ENCODE measurements at regions not wholly inside any gene's neighbourhood (a gene's known extent, or its start where the extent isn't known, plus 50 kb on each side); places are given as distances from the start of the nearest gene placed in this dataset.

DNA sequence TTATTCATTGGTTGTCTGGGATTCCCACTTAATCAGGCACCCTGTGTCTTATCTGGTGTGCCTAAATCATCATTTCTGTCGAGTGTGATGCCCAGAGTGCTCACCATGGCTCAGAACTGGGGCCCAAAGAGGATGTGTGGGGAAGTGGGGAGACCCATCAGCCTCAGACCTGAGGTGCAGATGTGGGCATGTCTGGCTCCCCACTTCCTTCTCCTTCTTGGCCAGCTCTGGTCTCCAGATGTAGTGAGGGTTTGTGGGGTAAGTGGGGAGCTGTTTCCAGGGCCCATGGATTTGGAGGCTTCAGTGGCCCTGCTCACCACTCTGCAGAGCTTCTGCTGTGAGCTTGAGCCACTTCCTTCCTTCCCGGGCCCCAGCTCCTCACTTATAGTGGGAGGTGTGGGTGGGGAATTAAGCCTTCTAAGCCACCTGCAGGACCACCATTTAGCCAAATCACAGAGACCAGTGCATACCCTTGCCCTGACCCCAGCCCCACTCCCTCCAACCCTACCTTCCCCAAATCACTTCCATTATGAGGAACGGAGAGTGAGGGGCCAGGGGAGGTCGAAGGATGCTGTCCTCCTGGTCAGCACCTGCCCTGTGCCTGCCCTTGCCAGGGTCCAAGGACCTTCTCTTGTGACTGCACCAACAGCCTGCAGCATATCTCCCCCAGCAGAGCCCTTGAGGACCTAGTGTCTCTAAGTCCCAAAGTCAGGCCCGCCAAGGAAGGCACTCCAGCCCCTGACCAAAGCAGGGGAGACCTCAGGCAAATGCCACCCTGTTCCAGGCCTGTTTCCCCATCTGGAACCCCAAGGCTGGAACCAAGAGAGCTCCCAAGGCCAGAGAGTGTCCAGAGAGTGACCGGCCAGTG lies 278.2 kb upstream of the RTL1 start:
- TF ChIP-seq, protein P1, sequence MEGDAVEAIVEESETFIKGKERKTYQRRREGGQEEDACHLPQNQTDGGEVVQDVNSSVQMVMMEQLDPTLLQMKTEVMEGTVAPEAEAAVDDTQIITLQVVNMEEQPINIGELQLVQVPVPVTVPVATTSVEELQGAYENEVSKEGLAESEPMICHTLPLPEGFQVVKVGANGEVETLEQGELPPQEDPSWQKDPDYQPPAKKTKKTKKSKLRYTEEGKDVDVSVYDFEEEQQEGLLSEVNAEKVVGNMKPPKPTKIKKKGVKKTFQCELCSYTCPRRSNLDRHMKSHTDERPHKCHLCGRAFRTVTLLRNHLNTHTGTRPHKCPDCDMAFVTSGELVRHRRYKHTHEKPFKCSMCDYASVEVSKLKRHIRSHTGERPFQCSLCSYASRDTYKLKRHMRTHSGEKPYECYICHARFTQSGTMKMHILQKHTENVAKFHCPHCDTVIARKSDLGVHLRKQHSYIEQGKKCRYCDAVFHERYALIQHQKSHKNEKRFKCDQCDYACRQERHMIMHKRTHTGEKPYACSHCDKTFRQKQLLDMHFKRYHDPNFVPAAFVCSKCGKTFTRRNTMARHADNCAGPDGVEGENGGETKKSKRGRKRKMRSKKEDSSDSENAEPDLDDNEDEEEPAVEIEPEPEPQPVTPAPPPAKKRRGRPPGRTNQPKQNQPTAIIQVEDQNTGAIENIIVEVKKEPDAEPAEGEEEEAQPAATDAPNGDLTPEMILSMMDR (IDR thresholded peaks at IDR 0.05; ENCODE audit: insufficient read depth, low read depth, low read length, missing control alignments): no peak
- DNase-seq (ENCODE audit: low read depth): no peak
- no peak overlapping the region for H3K4me3 ChIP-seq (ENCODE audit: low read length)

DNA sequence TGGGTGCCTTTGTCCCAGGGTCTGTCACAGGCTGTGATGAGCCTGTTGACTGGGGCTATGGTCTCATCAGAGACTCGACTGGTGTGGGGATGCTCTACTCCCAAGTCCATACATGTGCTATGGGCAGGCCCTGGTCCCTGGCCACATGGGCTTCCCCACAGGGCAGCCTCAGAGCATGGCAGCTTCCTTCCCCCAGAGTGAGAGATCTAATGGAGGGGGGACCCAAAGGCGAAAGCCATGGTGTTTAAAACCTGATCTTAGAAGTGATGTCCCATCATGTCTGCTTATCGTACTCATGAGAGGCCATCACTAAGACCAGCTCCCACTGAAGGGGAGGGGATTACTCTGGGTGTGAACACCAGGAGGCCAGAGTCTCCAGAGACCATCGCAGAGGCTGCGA lies 279.0 kb upstream of the RTL1 start:
- DNase-seq (ENCODE audit: low read depth): no peak
- no peak overlapping the region for H3K4me3 ChIP-seq (ENCODE audit: low read length)
- TF ChIP-seq, protein P1 (IDR thresholded peaks at IDR 0.05; ENCODE audit: insufficient read depth, low read depth, low read length, missing control alignments): no peak

- TF ChIP-seq, protein P1 (IDR thresholded peaks at IDR 0.05; ENCODE audit: insufficient read depth, low read depth, low read length, missing control alignments): no peak
- no peak overlapping the region for H3K4me3 ChIP-seq (ENCODE audit: low read length)
These were observed 280.0 kb upstream of the RTL1 start for GRCh38 chr14:101183376-101184103.

GRCh38 chr14:101184104-101184455 lies 280.6 kb upstream of the RTL1 start:
- DNase-seq (ENCODE audit: low read depth): no peak
- TF ChIP-seq, protein P1 (IDR thresholded peaks at IDR 0.05; ENCODE audit: insufficient read depth, low read depth, low read length, missing control alignments): no peak
- H3K4me3 ChIP-seq (ENCODE audit: low read length): no peak overlapping the region

More at GRCh38 chr14:101183376-101184103, 280.0 kb upstream of the RTL1 start:
- DNase-seq (ENCODE audit: low read depth): no peak

GRCh38 chr14:101184572-101184971 lies 281.1 kb upstream of the RTL1 start:
- TF ChIP-seq, protein P1 (IDR thresholded peaks at IDR 0.05; ENCODE audit: insufficient read depth, low read depth, low read length, missing control alignments): no peak
- no peak for DNase-seq (ENCODE audit: low read depth)

GRCh38 chr14:101185073-101185835 lies 281.7 kb upstream of the RTL1 start:
- H3K4me3 ChIP-seq (ENCODE audit: low read length): no peak overlapping the region
- TF ChIP-seq, protein P1 (IDR thresholded peaks at IDR 0.05; ENCODE audit: insufficient read depth, low read depth, low read length, missing control alignments): no peak
- no peak for DNase-seq (ENCODE audit: low read depth)

More at GRCh38 chr14:101184572-101184971, 281.1 kb upstream of the RTL1 start:
- H3K4me3 ChIP-seq (ENCODE audit: low read length): no peak overlapping the region

Data from epithelial cell of esophagus (primary cell).